ENCODE measurements at regions not wholly inside any gene's neighbourhood (a gene's known extent, or its start where the extent isn't known, plus 50 kb on each side); places are given as distances from the start of the nearest gene placed in this dataset.

DNA sequence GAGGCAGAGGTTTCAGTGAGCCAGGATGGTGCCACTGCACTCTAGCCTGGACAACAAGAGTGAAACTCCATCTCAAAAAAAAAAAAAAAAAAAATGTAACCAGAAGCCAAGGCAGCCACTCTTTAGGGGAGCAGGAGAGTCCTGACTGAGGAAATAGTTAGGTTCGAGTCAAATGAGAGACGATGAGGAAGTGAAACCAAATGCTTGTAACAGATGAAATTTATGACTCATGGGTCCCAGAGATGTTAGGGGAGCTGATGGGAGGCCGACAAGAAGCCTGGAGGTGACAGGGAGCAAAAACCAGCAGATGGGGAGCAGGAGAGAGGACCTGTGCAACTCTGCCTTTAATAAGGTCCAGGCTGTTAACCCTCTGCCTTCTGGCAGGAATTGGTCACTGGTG, 756.1 kb upstream of the DDX18 start:
- TF ChIP-seq, protein P1, sequence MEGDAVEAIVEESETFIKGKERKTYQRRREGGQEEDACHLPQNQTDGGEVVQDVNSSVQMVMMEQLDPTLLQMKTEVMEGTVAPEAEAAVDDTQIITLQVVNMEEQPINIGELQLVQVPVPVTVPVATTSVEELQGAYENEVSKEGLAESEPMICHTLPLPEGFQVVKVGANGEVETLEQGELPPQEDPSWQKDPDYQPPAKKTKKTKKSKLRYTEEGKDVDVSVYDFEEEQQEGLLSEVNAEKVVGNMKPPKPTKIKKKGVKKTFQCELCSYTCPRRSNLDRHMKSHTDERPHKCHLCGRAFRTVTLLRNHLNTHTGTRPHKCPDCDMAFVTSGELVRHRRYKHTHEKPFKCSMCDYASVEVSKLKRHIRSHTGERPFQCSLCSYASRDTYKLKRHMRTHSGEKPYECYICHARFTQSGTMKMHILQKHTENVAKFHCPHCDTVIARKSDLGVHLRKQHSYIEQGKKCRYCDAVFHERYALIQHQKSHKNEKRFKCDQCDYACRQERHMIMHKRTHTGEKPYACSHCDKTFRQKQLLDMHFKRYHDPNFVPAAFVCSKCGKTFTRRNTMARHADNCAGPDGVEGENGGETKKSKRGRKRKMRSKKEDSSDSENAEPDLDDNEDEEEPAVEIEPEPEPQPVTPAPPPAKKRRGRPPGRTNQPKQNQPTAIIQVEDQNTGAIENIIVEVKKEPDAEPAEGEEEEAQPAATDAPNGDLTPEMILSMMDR (conservative IDR thresholded peaks at IDR 0.05; ENCODE audit: low read depth, low read length), result no peak
- no peak for TF ChIP-seq POLR2A (IDR thresholded peaks at IDR 0.05; ENCODE audit: low read depth, low read length)
- TF ChIP-seq CEBPB (IDR thresholded peaks at IDR 0.05; ENCODE audit: low read depth, low read length), result no peak
- no peak for TF ChIP-seq RAD21 (IDR thresholded peaks at IDR 0.05; ENCODE audit: low read length)
- TF ChIP-seq SMC3 (IDR thresholded peaks at IDR 0.05; ENCODE audit: low read depth, low read length), result no peak
- no peak for TF ChIP-seq BHLHE40 (IDR thresholded peaks at IDR 0.05; ENCODE audit: low read depth, low read length)
- no peak for TF ChIP-seq MXI1 (IDR thresholded peaks at IDR 0.05; ENCODE audit: borderline replicate concordance, low read depth, low read length)
- no peak for TF ChIP-seq RCOR1 (IDR thresholded peaks at IDR 0.05; ENCODE audit: insufficient replicate concordance, low read length)
- TF ChIP-seq NFE2L2 (IDR thresholded peaks at IDR 0.05; ENCODE audit: low read depth, low read length), result no peak
- TF ChIP-seq MAZ (IDR thresholded peaks at IDR 0.05; ENCODE audit: borderline replicate concordance, low read depth, low read length), result no peak
- TF ChIP-seq CHD1 (IDR thresholded peaks at IDR 0.05; ENCODE audit: low read depth, low read length), result no peak
- TF ChIP-seq, protein P2, sequence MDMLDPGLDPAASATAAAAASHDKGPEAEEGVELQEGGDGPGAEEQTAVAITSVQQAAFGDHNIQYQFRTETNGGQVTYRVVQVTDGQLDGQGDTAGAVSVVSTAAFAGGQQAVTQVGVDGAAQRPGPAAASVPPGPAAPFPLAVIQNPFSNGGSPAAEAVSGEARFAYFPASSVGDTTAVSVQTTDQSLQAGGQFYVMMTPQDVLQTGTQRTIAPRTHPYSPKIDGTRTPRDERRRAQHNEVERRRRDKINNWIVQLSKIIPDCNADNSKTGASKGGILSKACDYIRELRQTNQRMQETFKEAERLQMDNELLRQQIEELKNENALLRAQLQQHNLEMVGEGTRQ (IDR thresholded peaks at IDR 0.05; ENCODE audit: low read depth, low read length), result no peak
